Left lung (tissue), 4 donors: ENCODE measurements at regions not wholly inside any gene's neighbourhood (a gene's known extent, or its start where the extent isn't known, plus 50 kb on each side); places are given as distances from the start of the nearest gene placed in this dataset.

ENCODE experiments used
- ATAC-seq: fragments of 200-7000 bp; cut with Tn5 transposase; one replicate; pipeline ENCODE4 v1.9.1; 2020; ENCODE audit warnings: moderate library complexity
- DNase-seq, 4 donors: peaks; one replicate each; pipeline ENCODE4 v3.0.0-alpha.2; 2013 to 2020
- H3K27ac ChIP-seq, 2 donors: fragments of 200-600 bp; sonication (generic) in 1 of 2; one replicate each; pipeline versions ENCODE4 v1.5.0 to v1.8.0; 2020 to 2021
- H3K27me3 ChIP-seq, 2 donors: fragments of 200-600 bp; sonication (generic) in 1 of 2; one replicate each; pipeline versions ENCODE4 v1.5.0 to v1.8.0; 2020 to 2021
- H3K36me3 ChIP-seq, 2 donors: fragments of 200-600 bp; sonication (generic) in 1 of 2; one replicate each; pipeline versions ENCODE4 v1.5.0 to v1.8.0; 2020 to 2021
- H3K4me1 ChIP-seq, 2 donors: fragments of 200-600 bp; one replicate each; pipeline ENCODE4 v1.8.0; 2021
- H3K4me3 ChIP-seq, 2 donors: fragments of 200-600 bp; sonication (generic) in 1 of 2; one replicate each; pipeline versions ENCODE4 v1.5.0 to v1.8.0; 2020 to 2021; ENCODE audit warnings: mild to moderate bottlenecking in 1 of 2
- H3K9me3 ChIP-seq, 2 donors: fragments of 200-600 bp; sonication (generic) in 1 of 2; one replicate each; pipeline versions ENCODE4 v1.5.0 to v1.8.0; 2020 to 2021
- CTCF ChIP-seq, 2 donors: fragments of 200-600 bp; sonication (generic) in 1 of 2; IDR thresholded peaks; one replicate each; pipeline versions ENCODE4 v1.5.0 to v1.8.0; 2021; ENCODE audit warnings: antibody characterized with exemption in 2 of 2
- intact Hi-C, 2 donors: fragments of 100-400 bp; cut with DNase I; formaldehyde crosslinking; loops; one replicate each; pipeline versions ENCODE4 v1.11.2 to v1.14.2; 2022
- donor health status: DM: no; HTN: yes; CAD: no.
- donor health status: DM: no; HTN: no; CAD: no.

- intact Hi-C loops: no loop called here
- ATAC-seq (no peak), DNase-seq (no peak)
- no peak overlapping the region for H3K4me3 ChIP-seq
- no peaks in the 10 kb centered on the region for H3K27me3 ChIP-seq
- no peak overlapping the region for H3K27ac ChIP-seq
- no peak for TF ChIP-seq CTCF (IDR thresholded peaks at IDR 0.05)
- H3K4me1 ChIP-seq: no peaks in the 10 kb centered on the region
- H3K36me3 ChIP-seq: no peaks in the 10 kb centered on the region
- H3K9me3 ChIP-seq: peaks cover 0 to 9% of the 10 kb centered on the region in 2 donors
Observed at GRCh38 chr5:44497606-44498005, 108.4 kb upstream of the FGF10 start.

GRCh38 chr5:44495280-44495679, 106.1 kb upstream of the FGF10 start:
- no peak for ATAC-seq
- no peaks in the 10 kb centered on the region for H3K36me3 ChIP-seq
- intact Hi-C loops: no loop called here

GRCh38 chr5:44489759-44490158, 100.5 kb upstream of the FGF10 start:
- Histone ChIP-seq H3K4me1 (no peaks in the 10 kb centered on the region), H3K27me3 (no peaks in the 10 kb centered on the region), H3K27ac (no peak overlapping the region), H3K9me3 (peaks cover 0 to 15% of the 10 kb centered on the region in 2 donors), H3K36me3 (no peaks in the 10 kb centered on the region), H3K4me3 (no peak overlapping the region)
- TF ChIP-seq CTCF (IDR thresholded peaks at IDR 0.05): no peak
- no peak for DNase-seq
- no peak for ATAC-seq
- intact Hi-C loops: no loop called here

More at GRCh38 chr5:44495280-44495679, 106.1 kb upstream of the FGF10 start:
- H3K27me3 ChIP-seq: no peaks in the 10 kb centered on the region
- no peaks in the 10 kb centered on the region for H3K4me1 ChIP-seq
- H3K4me3 ChIP-seq: no peak overlapping the region
- H3K9me3 ChIP-seq: peaks cover 0 to 15% of the 10 kb centered on the region in 2 donors
- TF ChIP-seq CTCF (IDR thresholded peaks at IDR 0.05): no peak
- no peak for DNase-seq
- no peak overlapping the region for H3K27ac ChIP-seq

- no peak overlapping the region for H3K27ac ChIP-seq
- TF ChIP-seq CTCF (IDR thresholded peaks at IDR 0.05): no peak
- intact Hi-C loops: no loop called here
Observed at GRCh38 chr5:44486591-44486990, 97.4 kb upstream of the FGF10 start.

GRCh38 chr5:44454002-44454401, 64.8 kb upstream of the FGF10 start:
- no peak for TF ChIP-seq CTCF (IDR thresholded peaks at IDR 0.05)
- Histone ChIP-seq H3K4me3 (no peak overlapping the region), H3K27ac (no peak overlapping the region), H3K4me1 (no peaks in the 10 kb centered on the region), H3K9me3 (peaks cover 0 to 15% of the 10 kb centered on the region in 2 donors), H3K27me3 (no peaks in the 10 kb centered on the region), H3K36me3 (no peaks in the 10 kb centered on the region)
- DNase-seq (no peak), ATAC-seq (no peak)
- intact Hi-C loops: no loop called here

More at GRCh38 chr5:44486591-44486990, 97.4 kb upstream of the FGF10 start:
- DNase-seq (no peak), ATAC-seq (no peak)
- no peak overlapping the region for H3K4me3 ChIP-seq
- H3K27me3 ChIP-seq: no peaks in the 10 kb centered on the region
- H3K9me3 ChIP-seq: no peaks in the 10 kb centered on the region
- H3K36me3 ChIP-seq: no peaks in the 10 kb centered on the region
- H3K4me1 ChIP-seq: no peaks in the 10 kb centered on the region
